IPS-18a (cell line): ENCODE measurements at regions not wholly inside any gene's neighbourhood (a gene's known extent, or its start where the extent isn't known, plus 50 kb on each side); places are given as distances from the start of the nearest gene placed in this dataset.
"Not testable (repeated sequence)": the region's sequence is repeated elsewhere in the genome, so short reads cannot be mapped to it uniquely, and the experiment has no call there.

Experiments
- H3K27ac ChIP-seq: one replicate; pipeline ENCODE4 v1.5.1; 2013; ENCODE audit warnings: low read length
- H3K27me3 ChIP-seq: one replicate; pipeline ENCODE4 v1.6.1; 2013; ENCODE audit warnings: mild to moderate bottlenecking, low read length; ENCODE audit not compliant: control insufficient read depth, insufficient read depth
- H3K36me3 ChIP-seq: one replicate; pipeline ENCODE4 v1.6.1; 2013; ENCODE audit warnings: low read depth, low read length; ENCODE audit not compliant: control insufficient read depth
- H3K4me1 ChIP-seq: one replicate; pipeline ENCODE4 v1.6.1; 2013; ENCODE audit warnings: low read depth, low read length; ENCODE audit not compliant: control insufficient read depth
- H3K4me3 ChIP-seq: one replicate; pipeline ENCODE4 v1.5.1; 2013; ENCODE audit warnings: low read length
- H3K9ac ChIP-seq: one replicate; pipeline ENCODE4 v1.6.1; 2013; ENCODE audit warnings: mild to moderate bottlenecking, low read length, moderate library complexity
- H3K9me3 ChIP-seq: one replicate; pipeline ENCODE4 v1.6.1; 2013; ENCODE audit warnings: low read depth, low read length; ENCODE audit not compliant: control insufficient read depth

DNA sequence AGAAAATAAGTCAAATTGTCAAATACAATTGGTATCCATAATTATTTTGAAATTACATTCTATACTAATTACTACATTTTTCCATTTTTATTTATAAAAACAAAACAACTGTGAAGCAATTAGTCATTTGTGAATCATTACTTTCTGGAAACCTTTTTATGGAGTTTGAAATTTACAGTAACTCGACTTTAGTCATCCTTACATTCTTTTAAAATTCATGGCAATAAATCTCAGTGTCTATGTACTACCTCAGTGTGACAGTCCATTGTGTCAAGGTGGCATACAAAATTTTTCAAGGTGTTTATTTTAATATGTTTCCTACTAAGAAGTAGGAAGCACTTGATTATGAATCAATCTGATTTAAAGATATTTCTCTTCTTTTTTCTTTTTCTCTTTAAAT lies 1949.4 kb upstream of the RAG2 start:
- no peak overlapping the region for H3K27ac ChIP-seq
- no peaks in the 10 kb centered on the region for H3K9me3 ChIP-seq

DNA sequence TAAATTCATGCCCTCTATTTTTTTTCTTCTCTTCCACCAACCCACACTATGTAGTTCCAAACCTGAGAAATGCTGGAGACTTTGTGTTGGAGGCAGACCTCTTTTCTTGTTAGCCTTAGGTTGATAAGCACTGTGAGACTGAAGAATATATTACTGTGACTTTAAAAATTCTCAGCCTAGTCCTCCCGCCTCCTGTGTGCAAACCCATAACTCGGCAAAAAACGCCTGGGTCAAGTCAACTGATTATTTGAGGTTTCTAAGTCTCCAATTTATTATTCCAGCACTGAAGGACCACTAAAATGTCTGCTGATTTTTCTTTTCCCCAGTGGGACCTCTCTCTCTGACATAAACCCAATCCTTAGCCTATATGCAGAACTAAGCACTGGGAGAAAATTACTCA lies 1946.0 kb upstream of the RAG2 start:
- no peaks in the 10 kb centered on the region for H3K9me3 ChIP-seq
- H3K9ac ChIP-seq, result no peak overlapping the region
- H3K4me1 ChIP-seq, result no peaks in the 10 kb centered on the region
- no peaks in the 10 kb centered on the region for H3K36me3 ChIP-seq
- no peaks in the 10 kb centered on the region for H3K27me3 ChIP-seq
- no peak overlapping the region for H3K27ac ChIP-seq
- no peak overlapping the region for H3K4me3 ChIP-seq

More for the DNA sequence above, 1949.4 kb upstream of the RAG2 start:
- H3K9ac ChIP-seq, result no peak overlapping the region
- no peaks in the 10 kb centered on the region for H3K36me3 ChIP-seq
- H3K27me3 ChIP-seq, result no peaks in the 10 kb centered on the region
- H3K4me1 ChIP-seq, result no peaks in the 10 kb centered on the region
- no peak overlapping the region for H3K4me3 ChIP-seq

DNA sequence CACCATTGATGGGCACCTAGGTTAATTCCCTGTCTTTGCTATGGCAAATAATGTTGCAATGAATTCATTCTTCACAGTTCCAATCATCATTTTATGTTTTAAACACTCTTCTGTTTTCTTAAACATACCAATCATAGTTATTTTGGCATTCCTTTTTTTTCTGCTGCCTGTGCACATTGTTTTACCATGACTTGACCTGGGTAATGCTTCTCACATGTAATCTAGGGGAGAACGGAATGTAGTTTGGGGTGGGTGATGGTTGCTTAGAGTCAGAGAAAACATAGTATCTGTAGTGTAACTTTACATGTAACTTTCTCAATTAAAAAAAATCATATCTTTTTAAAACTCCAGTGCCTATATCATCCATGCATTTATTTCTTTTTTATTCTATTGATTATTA lies 1945.3 kb upstream of the RAG2 start:
- no peak overlapping the region for H3K27ac ChIP-seq
- no peak overlapping the region for H3K4me3 ChIP-seq
- no peaks in the 10 kb centered on the region for H3K9me3 ChIP-seq
- H3K9ac ChIP-seq, result no peak overlapping the region
- no peaks in the 10 kb centered on the region for H3K36me3 ChIP-seq
- H3K4me1 ChIP-seq, result no peaks in the 10 kb centered on the region
- H3K27me3 ChIP-seq, result no peaks in the 10 kb centered on the region

DNA sequence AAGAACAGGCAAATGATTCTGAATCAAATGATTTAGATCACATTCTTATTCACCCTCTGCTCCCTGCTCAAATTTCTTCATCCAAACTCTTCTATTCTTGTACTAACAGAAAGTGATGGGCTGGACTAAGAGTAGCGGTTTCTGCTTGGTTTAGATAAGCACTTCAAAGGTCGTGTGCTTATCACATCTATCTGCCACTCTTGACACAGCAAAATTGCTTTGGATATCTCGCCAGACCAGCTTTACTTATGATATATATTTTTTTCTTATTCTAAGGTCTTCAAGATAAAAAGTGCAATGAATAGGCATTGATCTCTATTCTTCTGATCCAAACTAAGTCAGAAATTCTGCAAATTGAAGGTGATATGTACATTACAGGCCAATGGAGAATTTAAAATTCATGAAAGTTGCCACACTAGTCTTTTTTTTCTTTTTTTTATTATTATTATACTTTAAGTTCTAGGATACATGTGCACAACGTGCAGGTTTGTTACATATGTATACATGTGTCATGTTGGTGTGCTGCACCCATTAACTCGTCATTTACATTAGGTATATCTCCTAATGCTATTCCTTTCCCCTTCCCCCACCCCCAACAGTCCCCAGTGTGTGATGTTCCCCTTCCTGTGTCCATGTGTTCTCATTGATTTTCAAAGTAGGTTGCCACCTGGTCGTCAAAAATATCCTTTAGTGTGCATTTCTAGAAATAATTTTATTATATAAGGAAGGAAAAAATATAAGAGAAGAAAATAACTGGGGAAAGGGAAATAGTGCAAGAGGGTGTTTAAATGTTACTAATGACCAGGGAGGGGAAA lies 1941.0 kb upstream of the RAG2 start:
- Histone ChIP-seq H3K4me3 (no peak overlapping the region), H3K9me3 (no peaks in the 10 kb centered on the region), H3K27ac (no peak overlapping the region), H3K4me1 (peaks cover 3% of the 10 kb centered on the region), H3K36me3 (no peaks in the 10 kb centered on the region), H3K9ac (no peak overlapping the region), H3K27me3 (no peaks in the 10 kb centered on the region)

DNA sequence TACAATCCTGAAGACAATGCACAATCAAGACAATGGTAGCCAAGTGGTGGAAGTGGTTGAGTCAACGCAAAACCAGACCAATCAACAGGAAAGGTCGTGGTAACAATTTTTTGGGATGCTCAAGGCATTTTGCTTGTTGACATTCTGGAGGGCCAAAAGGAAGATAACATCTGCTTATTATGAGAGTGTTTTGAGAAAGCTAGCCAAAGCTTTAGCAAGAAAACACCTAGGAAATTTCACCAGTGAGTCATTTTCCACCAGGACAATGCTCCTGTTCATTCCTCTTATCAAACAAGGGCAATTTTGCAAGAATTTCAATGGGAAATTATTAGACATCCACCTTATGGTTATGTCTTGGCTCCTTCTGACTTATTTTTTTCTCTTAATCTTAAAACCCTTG lies 1932.2 kb upstream of the RAG2 start:
- Histone ChIP-seq H3K9ac (no peak overlapping the region), H3K27me3 (no peaks in the 10 kb centered on the region), H3K4me1 (no peaks in the 10 kb centered on the region), H3K9me3 (no peaks in the 10 kb centered on the region), H3K36me3 (no peaks in the 10 kb centered on the region), H3K27ac (no peak overlapping the region), H3K4me3 (no peak overlapping the region)

GRCh38 chr11:38524945-38525344 lies 1926.9 kb upstream of the RAG2 start:
- no peak overlapping the region for H3K9ac ChIP-seq
- no peaks in the 10 kb centered on the region for H3K9me3 ChIP-seq
- no peak overlapping the region for H3K27ac ChIP-seq
- H3K27me3 ChIP-seq, result no peaks in the 10 kb centered on the region
- no peaks in the 10 kb centered on the region for H3K4me1 ChIP-seq
- no peaks in the 10 kb centered on the region for H3K36me3 ChIP-seq
- no peak overlapping the region for H3K4me3 ChIP-seq

- no peak overlapping the region for H3K4me3 ChIP-seq
- H3K36me3 ChIP-seq, result no peaks in the 10 kb centered on the region
- H3K27ac ChIP-seq, result no peak overlapping the region
- no peak overlapping the region for H3K9ac ChIP-seq
- no peaks in the 10 kb centered on the region for H3K27me3 ChIP-seq
- H3K4me1 ChIP-seq, result no peaks in the 10 kb centered on the region
- no peaks in the 10 kb centered on the region for H3K9me3 ChIP-seq
Observed at GRCh38 chr11:38517991-38518390, 1920.0 kb upstream of the RAG2 start.

DNA sequence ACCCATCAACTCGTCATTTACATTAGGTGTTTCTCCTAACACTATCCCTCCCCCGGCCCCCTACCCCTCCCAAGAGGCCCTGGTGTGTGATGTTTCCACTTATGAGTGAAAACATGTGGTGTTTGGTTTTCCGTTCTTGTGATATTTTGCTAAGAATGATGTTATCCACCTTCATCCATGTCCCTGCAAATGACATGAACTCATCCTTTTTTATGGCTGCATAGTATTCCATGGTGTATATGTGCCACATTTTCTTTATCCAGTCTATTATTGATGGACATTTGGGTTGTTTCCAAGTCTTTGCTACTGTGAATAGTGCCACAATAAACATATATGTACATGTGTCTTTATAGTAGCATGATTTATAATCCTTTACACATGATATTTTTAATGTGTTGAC lies 1914.8 kb upstream of the RAG2 start:
- H3K27me3 ChIP-seq, H3K27ac ChIP-seq, H3K4me3 ChIP-seq, H3K9ac ChIP-seq, H3K36me3 ChIP-seq, H3K4me1 ChIP-seq, H3K9me3 ChIP-seq: not testable (repeated sequence)

GRCh38 chr11:38510041-38510440 lies 1912.0 kb upstream of the RAG2 start:
- Histone ChIP-seq H3K4me3 (no peak overlapping the region), H3K27me3 (no peaks in the 10 kb centered on the region), H3K4me1 (no peaks in the 10 kb centered on the region), H3K9me3 (no peaks in the 10 kb centered on the region), H3K9ac (no peak overlapping the region), H3K36me3 (no peaks in the 10 kb centered on the region), H3K27ac (no peak overlapping the region)

- Histone ChIP-seq H3K36me3 (no peaks in the 10 kb centered on the region), H3K4me1 (no peaks in the 10 kb centered on the region), H3K27ac (no peak overlapping the region), H3K27me3 (no peaks in the 10 kb centered on the region), H3K4me3 (no peak overlapping the region), H3K9me3 (no peaks in the 10 kb centered on the region), H3K9ac (no peak overlapping the region)
Observed at GRCh38 chr11:38503876-38504275, 1905.8 kb upstream of the RAG2 start.

DNA sequence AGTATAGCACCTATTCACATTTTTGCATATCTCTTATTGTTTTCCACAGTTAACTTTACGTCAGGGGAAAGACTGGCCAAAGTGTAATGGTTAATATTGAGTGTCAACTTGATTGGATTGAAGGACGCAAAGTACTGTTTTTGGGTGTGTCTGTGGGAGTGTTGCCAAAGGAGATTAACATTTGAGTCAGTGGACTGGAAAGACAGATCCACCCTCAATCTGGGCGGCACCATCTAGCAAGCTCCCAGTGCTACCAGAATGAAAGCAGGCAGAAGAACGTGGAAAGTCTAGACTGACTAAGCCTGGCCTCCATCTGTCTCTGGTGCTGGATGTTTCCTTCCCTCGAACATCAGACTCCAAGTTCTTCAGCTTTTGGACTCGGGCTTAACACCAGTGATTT lies 1900.7 kb upstream of the RAG2 start:
- Histone ChIP-seq H3K9me3 (no peaks in the 10 kb centered on the region), H3K27ac (no peak overlapping the region), H3K27me3 (no peaks in the 10 kb centered on the region), H3K4me3 (no peak overlapping the region), H3K4me1 (no peaks in the 10 kb centered on the region), H3K9ac (no peak overlapping the region), H3K36me3 (no peaks in the 10 kb centered on the region)

GRCh38 chr11:38491986-38492385 lies 1894.0 kb upstream of the RAG2 start:
- no peaks in the 10 kb centered on the region for H3K27me3 ChIP-seq
- no peaks in the 10 kb centered on the region for H3K4me1 ChIP-seq
- H3K27ac ChIP-seq, result no peak overlapping the region
- H3K36me3 ChIP-seq, result no peaks in the 10 kb centered on the region
- no peak overlapping the region for H3K9ac ChIP-seq
- no peaks in the 10 kb centered on the region for H3K9me3 ChIP-seq
- H3K4me3 ChIP-seq, result no peak overlapping the region
